BE2C (cell line): ENCODE measurements at regions not wholly inside any gene's neighbourhood (a gene's known extent, or its start where the extent isn't known, plus 50 kb on each side); places are given as distances from the start of the nearest gene placed in this dataset.
"Not testable (repeated sequence)": the region's sequence is repeated elsewhere in the genome, so short reads cannot be mapped to it uniquely, and the experiment has no call there.

Experiments used
- DNase-seq: peaks from one replicate; pipeline ENCODE4 v3.0.0-alpha.2; 2020
- H3K27me3 ChIP-seq: fragments of 250-450 bp; sonication (Bioruptor Pico); 2 replicates; pipeline ENCODE4 v1.5.1; 2020; ENCODE audit warnings: mild to moderate bottlenecking
- H3K36me3 ChIP-seq: fragments of 250-450 bp; sonication (Bioruptor Pico); 2 replicates; pipeline ENCODE4 v1.5.1; 2020; ENCODE audit warnings: mild to moderate bottlenecking
- H3K4me1 ChIP-seq: fragments of 250-450 bp; sonication (Bioruptor Pico); 2 replicates; pipeline ENCODE4 v1.5.1; 2020
- H3K4me3 ChIP-seq: 2 replicates; pipeline ENCODE4 v1.5.1; 2011; ENCODE audit warnings: low read depth, low read length
- H3K9me3 ChIP-seq: fragments of 250-450 bp; sonication (Bioruptor Pico); 2 replicates; pipeline ENCODE4 v1.5.1; 2020
- CTCF ChIP-seq: IDR thresholded peaks from 2 replicates; pipeline ENCODE4 v1.5.1; 2012; ENCODE audit warnings: mild to moderate bottlenecking, low read depth, low read length

GRCh38 chr22:34841331-34841771 is 224.6 kb upstream of the ISX start:
- Histone ChIP-seq H3K4me3 (no peak overlapping the region), H3K9me3 (no peaks in the 10 kb centered on the region), H3K4me1 (no peaks in the 10 kb centered on the region), H3K27me3 (no peaks in the 10 kb centered on the region), H3K36me3 (no peaks in the 10 kb centered on the region)
- TF ChIP-seq CTCF: no peak
- DNase-seq: no peak

GRCh38 chr22:34841911-34842310 is 224.0 kb upstream of the ISX start:
- DNase-seq: no peak
- H3K9me3 ChIP-seq: no peaks in the 10 kb centered on the region
- no peak overlapping the region for H3K4me3 ChIP-seq
- no peaks in the 10 kb centered on the region for H3K36me3 ChIP-seq
- TF ChIP-seq CTCF: no peak
- no peaks in the 10 kb centered on the region for H3K4me1 ChIP-seq
- no peaks in the 10 kb centered on the region for H3K27me3 ChIP-seq

- no peak for DNase-seq
- no peak for TF ChIP-seq CTCF
- H3K4me1 ChIP-seq: no peaks in the 10 kb centered on the region
- H3K9me3 ChIP-seq: no peaks in the 10 kb centered on the region
- no peaks in the 10 kb centered on the region for H3K27me3 ChIP-seq
- no peak overlapping the region for H3K4me3 ChIP-seq
- no peaks in the 10 kb centered on the region for H3K36me3 ChIP-seq
Measured at GRCh38 chr22:34842630-34843029, 223.3 kb upstream of the ISX start.

GRCh38 chr22:34843743-34844142 is 222.2 kb upstream of the ISX start:
- H3K4me1 ChIP-seq, H3K9me3 ChIP-seq, H3K27me3 ChIP-seq, H3K36me3 ChIP-seq, DNase-seq, H3K4me3 ChIP-seq: not testable (repeated sequence)

GRCh38 chr22:34845391-34845790 is 220.6 kb upstream of the ISX start:
- Histone ChIP-seq H3K9me3 (no peaks in the 10 kb centered on the region), H3K4me1 (no peaks in the 10 kb centered on the region), H3K4me3 (no peak overlapping the region), H3K36me3 (no peaks in the 10 kb centered on the region), H3K27me3 (no peaks in the 10 kb centered on the region)
- TF ChIP-seq CTCF: no peak
- DNase-seq: no peak

GRCh38 chr22:34847072-34847471 is 218.9 kb upstream of the ISX start:
- TF ChIP-seq CTCF: no peak
- H3K9me3 ChIP-seq: no peaks in the 10 kb centered on the region
- no peaks in the 10 kb centered on the region for H3K4me1 ChIP-seq
- no peak for DNase-seq
- no peaks in the 10 kb centered on the region for H3K36me3 ChIP-seq
- H3K27me3 ChIP-seq: no peaks in the 10 kb centered on the region
- no peak overlapping the region for H3K4me3 ChIP-seq

GRCh38 chr22:34849965-34850364 is 216.0 kb upstream of the ISX start:
- H3K36me3 ChIP-seq: no peaks in the 10 kb centered on the region
- TF ChIP-seq CTCF: no peak
- H3K27me3 ChIP-seq: no peaks in the 10 kb centered on the region
- H3K9me3 ChIP-seq: no peaks in the 10 kb centered on the region
- H3K4me3 ChIP-seq: no peak overlapping the region
- no peak for DNase-seq
- no peaks in the 10 kb centered on the region for H3K4me1 ChIP-seq
